ENCODE measurements at regions not wholly inside any gene's neighbourhood (a gene's known extent, or its start where the extent isn't known, plus 50 kb on each side); places are given as distances from the start of the nearest gene placed in this dataset.
A peak's percentile ranks its signal among the peaks of the same experiment; 100 is the strongest.

- no peaks in the 10 kb centered on the region for H3K27me3 ChIP-seq (replicated peaks; ENCODE audit: insufficient read depth, low read length)
- H3K9ac ChIP-seq (ENCODE audit: low read length): peak overlapping the region; percentile 29; the same call in 1 of the 2 replicates
- H3K4me1 ChIP-seq (ENCODE audit: low read length): peaks cover 35% of the 10 kb centered on the region
- H3K9me2 ChIP-seq (replicated peaks; ENCODE audit: insufficient read depth, low read length): no peaks in the 10 kb centered on the region
- H3K36me3 ChIP-seq (replicated peaks; ENCODE audit: insufficient read depth, low read length): no peaks in the 10 kb centered on the region
- peak overlapping the region; percentile 76 for H3K27ac ChIP-seq (ENCODE audit: low read length)
- no peaks in the 10 kb centered on the region for H4K20me1 ChIP-seq (ENCODE audit: insufficient read depth, low read length)
- H3F3A ChIP-seq (ENCODE audit: insufficient read depth, low read length): peaks cover 21% of the 10 kb centered on the region
- H3K9me3 ChIP-seq (replicated peaks; ENCODE audit: insufficient read depth, low read length): no peaks in the 10 kb centered on the region
- peak overlapping the region; percentile 28 for H3K4me2 ChIP-seq (ENCODE audit: low read depth, low read length)
- 0 out of 2 replicates have a peak overlapping the region, but pooled peaks have one; percentile 11 for H2AFZ ChIP-seq (ENCODE audit: low read length)
- H3K4me3 ChIP-seq (ENCODE audit: low read length): peak overlapping the region; percentile 3; the same call in 1 of the 2 replicates
- peak; percentile 75 for DNase-seq
- no peaks in the 10 kb centered on the region for H3K79me2 ChIP-seq (ENCODE audit: low read length)
- TF ChIP-seq EZH2 (optimal IDR thresholded peaks at IDR 0.05; ENCODE audit: low read depth, low read length) (no peak), EZH2phosphoT487 (IDR thresholded peaks at IDR 0.05; ENCODE audit: low read length) (no peak), CTCF (IDR thresholded peaks at IDR 0.05; ENCODE audit: low read length) (no peak)
Measured at GRCh38 chr13:78465250-78465649, 138.1 kb downstream of the POU4F1 start.

GRCh38 chr13:78460176-78460575 lies 143.2 kb downstream of the POU4F1 start:
- no peak overlapping the region for H3K4me3 ChIP-seq (ENCODE audit: low read length)
- no peak overlapping the region for H3K27ac ChIP-seq (ENCODE audit: low read length)
- no peak overlapping the region for H3K4me2 ChIP-seq (ENCODE audit: low read depth, low read length)
- H2AFZ ChIP-seq (ENCODE audit: low read length): no peak overlapping the region
- DNase-seq: no peak
- H4K20me1 ChIP-seq (ENCODE audit: insufficient read depth, low read length): no peaks in the 10 kb centered on the region
- TF ChIP-seq EZH2phosphoT487 (IDR thresholded peaks at IDR 0.05; ENCODE audit: low read length) (no peak), EZH2 (optimal IDR thresholded peaks at IDR 0.05; ENCODE audit: low read depth, low read length) (no peak), CTCF (IDR thresholded peaks at IDR 0.05; ENCODE audit: low read length) (no peak)
- no peaks in the 10 kb centered on the region for H3K9me2 ChIP-seq (replicated peaks; ENCODE audit: insufficient read depth, low read length)
- no peaks in the 10 kb centered on the region for H3K79me2 ChIP-seq (ENCODE audit: low read length)
- no peak overlapping the region for H3K9ac ChIP-seq (ENCODE audit: low read length)
- H3K27me3 ChIP-seq (replicated peaks; ENCODE audit: insufficient read depth, low read length): no peaks in the 10 kb centered on the region
- H3K4me1 ChIP-seq (ENCODE audit: low read length): peaks cover 15% of the 10 kb centered on the region
- H3F3A ChIP-seq (ENCODE audit: insufficient read depth, low read length): peaks cover 13% of the 10 kb centered on the region
- H3K9me3 ChIP-seq (replicated peaks; ENCODE audit: insufficient read depth, low read length): no peaks in the 10 kb centered on the region
- H3K36me3 ChIP-seq (replicated peaks; ENCODE audit: insufficient read depth, low read length): no peaks in the 10 kb centered on the region

GRCh38 chr13:78443839-78444238 lies 159.5 kb downstream of the POU4F1 start:
- Histone ChIP-seq H3F3A (ENCODE audit: insufficient read depth, low read length) (no peaks in the 10 kb centered on the region), H3K36me3 (replicated peaks; ENCODE audit: insufficient read depth, low read length) (no peaks in the 10 kb centered on the region), H3K9me2 (replicated peaks; ENCODE audit: insufficient read depth, low read length) (no peaks in the 10 kb centered on the region), H3K27ac (ENCODE audit: low read length) (no peak overlapping the region), H3K9me3 (replicated peaks; ENCODE audit: insufficient read depth, low read length) (no peaks in the 10 kb centered on the region), H4K20me1 (ENCODE audit: insufficient read depth, low read length) (no peaks in the 10 kb centered on the region), H3K4me2 (ENCODE audit: low read depth, low read length) (no peak overlapping the region), H2AFZ (ENCODE audit: low read length) (no peak overlapping the region), H3K9ac (ENCODE audit: low read length) (no peak overlapping the region), H3K27me3 (replicated peaks; ENCODE audit: insufficient read depth, low read length) (no peaks in the 10 kb centered on the region), H3K4me1 (ENCODE audit: low read length) (no peaks in the 10 kb centered on the region), H3K79me2 (ENCODE audit: low read length) (no peaks in the 10 kb centered on the region), H3K4me3 (ENCODE audit: low read length) (no peak overlapping the region)
- DNase-seq: no peak
- no peak for TF ChIP-seq EZH2phosphoT487 (IDR thresholded peaks at IDR 0.05; ENCODE audit: low read length)
- no peak for TF ChIP-seq EZH2 (optimal IDR thresholded peaks at IDR 0.05; ENCODE audit: low read depth, low read length)
- TF ChIP-seq CTCF (IDR thresholded peaks at IDR 0.05; ENCODE audit: low read length): no peak

Measured in MM.1S (cell line).